ENCODE measurements at regions not wholly inside any gene's neighbourhood (a gene's known extent, or its start where the extent isn't known, plus 50 kb on each side); places are given as distances from the start of the nearest gene placed in this dataset.

- Histone ChIP-seq H2BK20ac (ENCODE audit: low read depth, low read length) (no peak overlapping the region), H2BK15ac (ENCODE audit: low read depth, low read length) (no peak overlapping the region), H3K9me3 (ENCODE audit: control insufficient read depth, insufficient read depth, low read length) (peaks cover 31% of the 10 kb centered on the region), H3K79me1 (ENCODE audit: low read depth in 1 of 2, low read length in 2 of 2) (no peaks in the 10 kb centered on the region), H4K91ac (ENCODE audit: insufficient read depth, low read depth, low read length) (no peak overlapping the region), H3K14ac (replicated peaks; ENCODE audit: low read depth, low read length) (no peak overlapping the region), H3K9ac (ENCODE audit: low read depth, low read length) (no peak overlapping the region), H2AK9ac (replicated peaks; ENCODE audit: low read depth, low read length, poor library complexity) (no peak overlapping the region), H3K18ac (ENCODE audit: low read depth, low read length) (no peak overlapping the region), H4K5ac (ENCODE audit: low read depth, low read length) (no peak overlapping the region), H3K36me3 (ENCODE audit: control insufficient read depth, insufficient read depth, low read length) (no peaks in the 10 kb centered on the region), H3K27ac (ENCODE audit: insufficient read depth, low read length) (no peak overlapping the region), H3K4me1 (ENCODE audit: control insufficient read depth, insufficient read depth, low read length) (no peaks in the 10 kb centered on the region), H3K4me3 (ENCODE audit: insufficient read depth, low read depth, low read length) (no peak overlapping the region), H3K27me3 (ENCODE audit: control insufficient read depth, insufficient read depth, low read length) (no peaks in the 10 kb centered on the region), H3K56ac (ENCODE audit: extremely low read depth, insufficient read depth, low read length) (no peak overlapping the region), H2BK120ac (ENCODE audit: low read depth, low read length) (no peak overlapping the region), H4K20me1 (ENCODE audit: insufficient read depth, low read length) (no peaks in the 10 kb centered on the region), H3K4ac (ENCODE audit: low read depth, low read length) (no peak overlapping the region), H2AFZ (replicated peaks; ENCODE audit: low read length, poor library complexity) (no peak overlapping the region), H3K23ac (ENCODE audit: low read depth, low read length) (no peak overlapping the region), H3K9me1 (ENCODE audit: insufficient read depth, low read length) (no peaks in the 10 kb centered on the region), H3K4me2 (ENCODE audit: low read depth, low read length) (no peak overlapping the region), H2BK5ac (ENCODE audit: low read depth, low read length, poor library complexity, severe bottlenecking) (no peak overlapping the region), H4K8ac (ENCODE audit: low read depth in 2 of 2, low read length in 2 of 2) (no peak overlapping the region), H2AK5ac (ENCODE audit: low read depth, low read length) (no peak overlapping the region)
- POLR2A ChIA-PET (ENCODE audit: unreplicated experiment): no interaction called here
- intact Hi-C loops (cut with micrococcal nuclease) (no loop called here), dilution Hi-C loops (cut with HindIII; ENCODE audit: low sequenced_read_pairs, unreplicated experiment) (no loop called here), in situ Hi-C loops (cut with MboI; ENCODE audit: low sequenced_read_pairs) (no loop called here)
- BruUV-seq (replicated peaks): no TSS peak
- ATAC-seq (ENCODE audit: low read depth) (no peak), DNase-seq (no peak)
- TF ChIP-seq RAD21 (IDR thresholded peaks at IDR 0.05; ENCODE audit: low read length) (no peak), CTCF (conservative IDR thresholded peaks at IDR 0.05; ENCODE audit: low read depth, low read length) (no peak), MAZ (IDR thresholded peaks at IDR 0.05; ENCODE audit: borderline replicate concordance, low read depth, low read length) (no peak), SMC3 (IDR thresholded peaks at IDR 0.05; ENCODE audit: low read depth, low read length) (no peak), BHLHE40 (IDR thresholded peaks at IDR 0.05; ENCODE audit: low read depth, low read length) (no peak), MXI1 (IDR thresholded peaks at IDR 0.05; ENCODE audit: borderline replicate concordance, low read depth, low read length) (no peak), FOS (IDR thresholded peaks at IDR 0.05; ENCODE audit: low read depth, low read length) (no peak), RCOR1 (IDR thresholded peaks at IDR 0.05; ENCODE audit: insufficient replicate concordance, low read length) (no peak), ELK1 (IDR thresholded peaks at IDR 0.05; ENCODE audit: borderline replicate concordance, low read depth, low read length) (no peak), CHD1 (IDR thresholded peaks at IDR 0.05; ENCODE audit: low read depth, low read length) (no peak)
- CTCF ChIA-PET: no interaction called here
- WGBS, 2 experiments (ENCODE audit: extremely low coverage in 2 of 2, insufficient read length in 1 of 2): no CpG with 5 or more reads among the region's 6 CpGs
Measured at GRCh38 chr2:3007135-3007534, 370.5 kb downstream of the EIPR1 start.
